GM12875 (cell line): ENCODE measurements at regions not wholly inside any gene's neighbourhood (a gene's known extent, or its start where the extent isn't known, plus 50 kb on each side); places are given as distances from the start of the nearest gene placed in this dataset.

Experiments
- H3K4me3 ChIP-seq: one replicate; pipeline ENCODE4 v1.5.1; 2011; ENCODE audit warnings: low read depth, low read length, control low read depth
- TF ChIP-seq, protein P1 (sequence below): IDR thresholded peaks from 2 replicates; pipeline ENCODE4 v1.5.1; 2011; ENCODE audit warnings: low read depth, mild to moderate bottlenecking, control low read depth, inconsistent platforms, low read length, moderate library complexity, borderline replicate concordance; ENCODE audit not compliant: insufficient read depth

DNA sequence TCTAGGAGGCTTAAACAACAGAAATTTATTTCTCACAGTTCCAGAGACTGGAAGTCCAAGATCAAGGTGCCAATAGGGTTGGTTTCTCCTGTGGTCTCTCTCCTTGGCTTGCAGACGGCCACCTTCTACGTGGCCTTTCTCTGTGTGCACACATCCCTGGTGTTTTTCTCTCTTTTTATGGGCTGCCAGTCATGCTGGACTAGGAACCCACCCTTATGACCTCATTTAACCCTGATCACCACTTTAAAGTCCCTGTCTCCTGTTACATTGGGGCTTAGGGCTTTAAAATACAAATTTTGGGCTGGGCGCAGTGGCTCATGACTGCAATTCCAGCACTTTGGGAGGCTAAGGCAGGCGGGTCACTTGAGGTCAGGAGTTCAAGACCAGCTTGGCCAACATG lies 157.1 kb downstream of the TLE1 start:
- no peak overlapping the region for H3K4me3 ChIP-seq
- TF ChIP-seq, protein P1, sequence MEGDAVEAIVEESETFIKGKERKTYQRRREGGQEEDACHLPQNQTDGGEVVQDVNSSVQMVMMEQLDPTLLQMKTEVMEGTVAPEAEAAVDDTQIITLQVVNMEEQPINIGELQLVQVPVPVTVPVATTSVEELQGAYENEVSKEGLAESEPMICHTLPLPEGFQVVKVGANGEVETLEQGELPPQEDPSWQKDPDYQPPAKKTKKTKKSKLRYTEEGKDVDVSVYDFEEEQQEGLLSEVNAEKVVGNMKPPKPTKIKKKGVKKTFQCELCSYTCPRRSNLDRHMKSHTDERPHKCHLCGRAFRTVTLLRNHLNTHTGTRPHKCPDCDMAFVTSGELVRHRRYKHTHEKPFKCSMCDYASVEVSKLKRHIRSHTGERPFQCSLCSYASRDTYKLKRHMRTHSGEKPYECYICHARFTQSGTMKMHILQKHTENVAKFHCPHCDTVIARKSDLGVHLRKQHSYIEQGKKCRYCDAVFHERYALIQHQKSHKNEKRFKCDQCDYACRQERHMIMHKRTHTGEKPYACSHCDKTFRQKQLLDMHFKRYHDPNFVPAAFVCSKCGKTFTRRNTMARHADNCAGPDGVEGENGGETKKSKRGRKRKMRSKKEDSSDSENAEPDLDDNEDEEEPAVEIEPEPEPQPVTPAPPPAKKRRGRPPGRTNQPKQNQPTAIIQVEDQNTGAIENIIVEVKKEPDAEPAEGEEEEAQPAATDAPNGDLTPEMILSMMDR: no peak

GRCh38 chr9:81531511-81531910 lies 157.8 kb downstream of the TLE1 start:
- TF ChIP-seq, protein P1: no peak
- H3K4me3 ChIP-seq: no peak overlapping the region

DNA sequence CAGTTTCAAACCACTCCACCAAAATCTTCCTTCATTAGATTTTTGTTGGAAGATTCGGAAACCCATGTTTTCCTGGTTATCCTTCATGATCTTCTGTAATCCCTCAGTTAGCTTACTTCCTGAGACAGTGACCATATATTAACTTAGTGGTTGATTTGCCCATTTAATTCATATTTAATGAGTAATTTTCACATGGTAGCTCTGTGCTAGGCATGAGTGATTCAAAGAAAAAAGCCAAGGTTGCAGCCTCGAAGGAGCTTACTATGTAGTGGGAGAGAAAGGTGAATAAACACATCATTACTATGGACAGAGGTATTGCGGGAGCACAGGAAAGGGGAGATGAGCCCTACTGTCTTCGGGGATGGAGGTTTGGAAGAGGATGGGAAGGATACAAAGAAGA lies 158.5 kb downstream of the TLE1 start:
- TF ChIP-seq, protein P1: no peak
- H3K4me3 ChIP-seq: no peak overlapping the region

DNA sequence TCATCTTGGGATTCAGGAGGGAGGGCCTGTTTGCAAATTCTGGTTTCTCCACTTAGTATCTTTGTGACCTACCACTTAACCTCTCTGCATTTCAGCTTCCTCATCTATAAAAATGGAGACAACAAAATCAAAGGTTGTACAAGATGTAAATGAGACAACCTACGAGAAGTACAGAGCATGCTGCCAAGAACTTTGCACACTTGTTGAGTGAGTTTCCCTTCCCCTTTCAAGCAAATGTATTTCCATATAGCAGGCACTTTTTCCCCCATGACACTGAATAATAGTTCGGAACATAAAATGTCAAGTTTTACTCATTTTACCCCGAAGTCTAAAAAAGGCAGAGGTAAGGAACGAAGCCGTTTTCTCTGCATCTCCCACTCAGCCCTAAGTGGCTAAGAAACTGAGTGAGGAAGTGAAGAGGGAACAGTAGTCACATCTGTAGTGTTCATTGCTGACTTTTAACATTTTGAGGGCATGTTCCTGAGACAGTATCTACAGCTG lies 159.0 kb downstream of the TLE1 start:
- no peak overlapping the region for H3K4me3 ChIP-seq
- TF ChIP-seq, protein P1: no peak

DNA sequence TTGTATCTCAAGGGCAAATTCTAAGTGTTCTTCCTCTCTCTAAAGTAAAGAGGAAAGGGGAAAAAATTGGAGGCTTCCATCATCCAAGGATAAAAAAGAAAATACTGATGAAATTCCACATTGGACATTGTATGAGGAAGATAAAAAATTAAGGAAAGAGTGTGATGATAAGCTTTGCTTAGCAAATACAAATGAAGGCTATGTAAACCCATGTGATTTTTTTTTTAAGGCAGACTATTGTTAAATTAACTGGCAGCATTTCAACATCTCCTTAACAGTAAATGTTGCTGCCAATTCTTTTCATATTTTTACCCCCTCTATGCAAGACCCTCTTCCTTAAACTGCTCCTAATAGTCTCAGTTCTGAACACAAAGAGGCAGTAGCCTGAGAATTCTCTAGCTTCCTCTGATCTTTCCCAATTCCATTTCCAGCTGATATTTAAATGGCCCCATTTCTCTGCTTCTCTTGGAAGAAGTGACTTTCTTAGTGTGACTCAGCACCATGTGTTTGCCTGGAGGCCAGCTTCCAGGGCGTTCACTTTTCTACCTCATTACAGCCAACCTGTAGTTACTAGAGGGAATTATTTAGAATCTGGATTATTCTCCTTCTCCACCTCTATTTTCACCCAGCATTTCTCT lies 159.7 kb downstream of the TLE1 start:
- H3K4me3 ChIP-seq: no peak overlapping the region
- TF ChIP-seq, protein P1: no peak

- H3K4me3 ChIP-seq: no peak overlapping the region
- TF ChIP-seq, protein P1: no peak
These were observed 162.8 kb downstream of the TLE1 start for GRCh38 chr9:81526587-81526986.

- TF ChIP-seq, protein P1: no peak
These were observed 166.4 kb downstream of the TLE1 start for GRCh38 chr9:81522716-81523551.

More at GRCh38 chr9:81522716-81523551, 166.4 kb downstream of the TLE1 start:
- H3K4me3 ChIP-seq: no peak overlapping the region
